ENCODE measurements at regions not wholly inside any gene's neighbourhood (a gene's known extent, or its start where the extent isn't known, plus 50 kb on each side); places are given as distances from the start of the nearest gene placed in this dataset.

DNA sequence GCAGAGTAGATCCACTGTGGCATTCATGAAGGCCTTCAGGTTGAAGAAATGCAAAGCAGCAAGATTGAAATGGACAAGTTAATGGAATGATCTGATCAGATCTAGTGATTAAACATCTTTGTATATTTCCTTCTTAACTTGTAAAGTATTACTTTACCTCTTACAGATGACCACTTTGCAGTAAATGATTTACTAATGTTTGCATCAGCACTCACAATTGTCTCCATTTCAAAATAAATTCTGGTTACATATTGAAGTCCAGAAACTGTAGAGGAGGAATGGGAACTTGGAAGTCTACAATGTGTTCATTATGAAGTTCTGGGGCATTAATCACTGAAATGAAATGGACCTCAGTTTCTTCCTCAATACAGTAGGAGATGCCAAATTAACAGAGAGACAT lies 380.8 kb downstream of the FOXO1 start:
- H3K4me3 ChIP-seq (ENCODE audit: low read length in 2 of 2): no peak overlapping the region
- H2BK5ac ChIP-seq (ENCODE audit: low read length): no peak overlapping the region
- no peak overlapping the region for H3K9ac ChIP-seq (ENCODE audit: low read depth, low read length, poor library complexity)
- H2BK12ac ChIP-seq (ENCODE audit: low read length): no peak overlapping the region
- H2AK5ac ChIP-seq (ENCODE audit: low read depth, low read length): no peak overlapping the region
- no peak overlapping the region for H3K18ac ChIP-seq (ENCODE audit: low read length)
- no peaks in the 10 kb centered on the region for H3K79me1 ChIP-seq (ENCODE audit: low read depth, low read length)
- no peak overlapping the region for H4K91ac ChIP-seq (ENCODE audit: low read depth, low read length, poor library complexity)
- DNase-seq (ENCODE audit: low spot score): no peak
- H3K9me3 ChIP-seq (replicated peaks in 1 of 2; ENCODE audit: control insufficient read depth in 2 of 2, insufficient read depth in 1 of 2, low read depth in 1 of 2, low read length in 2 of 2): no peaks in the 10 kb centered on the region
- no peaks in the 10 kb centered on the region for H3K36me3 ChIP-seq (replicated peaks in 1 of 2; ENCODE audit: control insufficient read depth in 2 of 2, insufficient read depth in 2 of 2, low read length in 2 of 2)
- no peak overlapping the region for H2BK120ac ChIP-seq (ENCODE audit: low read depth, low read length)
- no peak overlapping the region for H2BK15ac ChIP-seq (ENCODE audit: low read length)
- peaks cover 0 to 2% of the 10 kb centered on the region in 2 donors for H3K4me1 ChIP-seq (ENCODE audit: control insufficient read depth in 2 of 2, insufficient read depth in 1 of 2, low read depth in 1 of 2, low read length in 2 of 2)
- no peak overlapping the region for H3K27ac ChIP-seq (replicated peaks; ENCODE audit: low read length)
- no peaks in the 10 kb centered on the region for H3K27me3 ChIP-seq (ENCODE audit: control insufficient read depth in 3 of 3, insufficient read depth in 3 of 3, low read depth in 1 of 3, low read length in 3 of 3)
- H3K23ac ChIP-seq (ENCODE audit: low read depth, low read length, poor library complexity): no peak overlapping the region
- H2AFZ ChIP-seq (ENCODE audit: low read length): no peak overlapping the region
- H3K4me2 ChIP-seq (ENCODE audit: insufficient read depth, low read length, poor library complexity, severe bottlenecking): no peak overlapping the region
- H3K4ac ChIP-seq (ENCODE audit: low read length): no peak overlapping the region
- no peak overlapping the region for H4K8ac ChIP-seq (ENCODE audit: low read depth, low read length)
- no peak overlapping the region for H3K14ac ChIP-seq (ENCODE audit: low read length)

GRCh38 chr13:40287428-40287827 lies 379.0 kb downstream of the FOXO1 start:
- no peak overlapping the region for H3K14ac ChIP-seq (ENCODE audit: low read length)
- H4K8ac ChIP-seq (ENCODE audit: low read depth, low read length): no peak overlapping the region
- H2BK12ac ChIP-seq (ENCODE audit: low read length): no peak overlapping the region
- no peaks in the 10 kb centered on the region for H3K27me3 ChIP-seq (ENCODE audit: control insufficient read depth in 3 of 3, insufficient read depth in 3 of 3, low read depth in 1 of 3, low read length in 3 of 3)
- no peak overlapping the region for H2BK120ac ChIP-seq (ENCODE audit: low read depth, low read length)
- no peak overlapping the region for H4K91ac ChIP-seq (ENCODE audit: low read depth, low read length, poor library complexity)
- no peak overlapping the region for H3K4me2 ChIP-seq (ENCODE audit: insufficient read depth, low read length, poor library complexity, severe bottlenecking)
- no peak for DNase-seq (ENCODE audit: low spot score)
- H2BK5ac ChIP-seq (ENCODE audit: low read length): no peak overlapping the region
- no peak overlapping the region for H3K4ac ChIP-seq (ENCODE audit: low read length)
- H3K23ac ChIP-seq (ENCODE audit: low read depth, low read length, poor library complexity): no peak overlapping the region
- H3K4me3 ChIP-seq (ENCODE audit: low read length in 2 of 2): no peak overlapping the region
- H3K9me3 ChIP-seq (replicated peaks in 1 of 2; ENCODE audit: control insufficient read depth in 2 of 2, insufficient read depth in 1 of 2, low read depth in 1 of 2, low read length in 2 of 2): no peaks in the 10 kb centered on the region
- H3K9ac ChIP-seq (ENCODE audit: low read depth, low read length, poor library complexity): no peak overlapping the region
- H2BK15ac ChIP-seq (ENCODE audit: low read length): no peak overlapping the region
- H3K27ac ChIP-seq (replicated peaks; ENCODE audit: low read length): no peak overlapping the region
- peak overlapping the region; percentile 41 for H3K18ac ChIP-seq (ENCODE audit: low read length)
- no peaks in the 10 kb centered on the region for H3K79me1 ChIP-seq (ENCODE audit: low read depth, low read length)
- no CpG with 5 or more reads among the region's 4 CpGs for WGBS, 2 donors (ENCODE audit: extremely low coverage in 2 of 2, insufficient read length in 2 of 2, insufficient replicate concordance in 1 of 2)
- no peak overlapping the region for H2AFZ ChIP-seq (ENCODE audit: low read length)
- H3K4me1 ChIP-seq (ENCODE audit: control insufficient read depth in 2 of 2, insufficient read depth in 1 of 2, low read depth in 1 of 2, low read length in 2 of 2): peaks cover 0 to 2% of the 10 kb centered on the region in 2 donors
- H3K36me3 ChIP-seq (replicated peaks in 1 of 2; ENCODE audit: control insufficient read depth in 2 of 2, insufficient read depth in 2 of 2, low read length in 2 of 2): no peaks in the 10 kb centered on the region
- H2AK5ac ChIP-seq (ENCODE audit: low read depth, low read length): no peak overlapping the region

- Histone ChIP-seq H2BK120ac (ENCODE audit: low read depth, low read length) (no peak overlapping the region), H3K4me1 (ENCODE audit: control insufficient read depth in 2 of 2, insufficient read depth in 1 of 2, low read depth in 1 of 2, low read length in 2 of 2) (peaks cover 0 to 2% of the 10 kb centered on the region in 2 donors), H3K27ac (replicated peaks; ENCODE audit: low read length) (no peak overlapping the region), H4K8ac (ENCODE audit: low read depth, low read length) (no peak overlapping the region), H3K4me2 (ENCODE audit: insufficient read depth, low read length, poor library complexity, severe bottlenecking) (no peak overlapping the region), H2BK12ac (ENCODE audit: low read length) (no peak overlapping the region), H3K9me3 (replicated peaks in 1 of 2; ENCODE audit: control insufficient read depth in 2 of 2, insufficient read depth in 1 of 2, low read depth in 1 of 2, low read length in 2 of 2) (no peaks in the 10 kb centered on the region), H3K18ac (ENCODE audit: low read length) (no peak overlapping the region), H3K23ac (ENCODE audit: low read depth, low read length, poor library complexity) (no peak overlapping the region), H2AFZ (ENCODE audit: low read length) (no peak overlapping the region), H3K4ac (ENCODE audit: low read length) (no peak overlapping the region), H4K91ac (ENCODE audit: low read depth, low read length, poor library complexity) (no peak overlapping the region), H3K14ac (ENCODE audit: low read length) (no peak overlapping the region), H3K79me1 (ENCODE audit: low read depth, low read length) (no peaks in the 10 kb centered on the region), H3K4me3 (ENCODE audit: low read length in 2 of 2) (no peak overlapping the region), H3K36me3 (replicated peaks in 1 of 2; ENCODE audit: control insufficient read depth in 2 of 2, insufficient read depth in 2 of 2, low read length in 2 of 2) (no peaks in the 10 kb centered on the region), H3K9ac (ENCODE audit: low read depth, low read length, poor library complexity) (no peak overlapping the region), H2BK15ac (ENCODE audit: low read length) (no peak overlapping the region), H3K27me3 (ENCODE audit: control insufficient read depth in 3 of 3, insufficient read depth in 3 of 3, low read depth in 1 of 3, low read length in 3 of 3) (no peaks in the 10 kb centered on the region), H2AK5ac (ENCODE audit: low read depth, low read length) (no peak overlapping the region), H2BK5ac (ENCODE audit: low read length) (no peak overlapping the region)
- no peak for DNase-seq (ENCODE audit: low spot score)
- no CpG with 5 or more reads among the region's 4 CpGs for WGBS, 2 donors (ENCODE audit: extremely low coverage in 2 of 2, insufficient read length in 2 of 2, insufficient replicate concordance in 1 of 2)
Observed at GRCh38 chr13:40288259-40288658, 378.2 kb downstream of the FOXO1 start.

- H4K91ac ChIP-seq (ENCODE audit: low read depth, low read length, poor library complexity): no peak overlapping the region
- H3K36me3 ChIP-seq (replicated peaks in 1 of 2; ENCODE audit: control insufficient read depth in 2 of 2, insufficient read depth in 2 of 2, low read length in 2 of 2): no peaks in the 10 kb centered on the region
- H3K4me2 ChIP-seq (ENCODE audit: insufficient read depth, low read length, poor library complexity, severe bottlenecking): no peak overlapping the region
- no peak overlapping the region for H3K18ac ChIP-seq (ENCODE audit: low read length)
- DNase-seq (ENCODE audit: low spot score): no peak
- no peaks in the 10 kb centered on the region for H3K79me1 ChIP-seq (ENCODE audit: low read depth, low read length)
- no peak overlapping the region for H4K8ac ChIP-seq (ENCODE audit: low read depth, low read length)
- no peak overlapping the region for H2BK5ac ChIP-seq (ENCODE audit: low read length)
- H3K14ac ChIP-seq (ENCODE audit: low read length): no peak overlapping the region
- no peak overlapping the region for H2AFZ ChIP-seq (ENCODE audit: low read length)
- no peak overlapping the region for H2BK120ac ChIP-seq (ENCODE audit: low read depth, low read length)
- WGBS, 2 donors (ENCODE audit: extremely low coverage in 2 of 2, insufficient read length in 2 of 2, insufficient replicate concordance in 1 of 2): no CpG with 5 or more reads among the region's 1 CpG
- no peak overlapping the region for H2BK12ac ChIP-seq (ENCODE audit: low read length)
- no peaks in the 10 kb centered on the region for H3K27me3 ChIP-seq (ENCODE audit: control insufficient read depth in 3 of 3, insufficient read depth in 3 of 3, low read depth in 1 of 3, low read length in 3 of 3)
- H3K27ac ChIP-seq (replicated peaks; ENCODE audit: low read length): no peak overlapping the region
- H3K23ac ChIP-seq (ENCODE audit: low read depth, low read length, poor library complexity): no peak overlapping the region
- H3K9me3 ChIP-seq (replicated peaks in 1 of 2; ENCODE audit: control insufficient read depth in 2 of 2, insufficient read depth in 1 of 2, low read depth in 1 of 2, low read length in 2 of 2): peaks cover 0 to 3% of the 10 kb centered on the region in 2 donors
- H3K4me1 ChIP-seq (ENCODE audit: control insufficient read depth in 2 of 2, insufficient read depth in 1 of 2, low read depth in 1 of 2, low read length in 2 of 2): peaks cover 0 to 2% of the 10 kb centered on the region in 2 donors
- no peak overlapping the region for H2AK5ac ChIP-seq (ENCODE audit: low read depth, low read length)
- H3K4me3 ChIP-seq (ENCODE audit: low read length in 2 of 2): no peak overlapping the region
- no peak overlapping the region for H3K4ac ChIP-seq (ENCODE audit: low read length)
- no peak overlapping the region for H3K9ac ChIP-seq (ENCODE audit: low read depth, low read length, poor library complexity)
- H2BK15ac ChIP-seq (ENCODE audit: low read length): no peak overlapping the region
Observed at GRCh38 chr13:40290758-40291157, 375.7 kb downstream of the FOXO1 start.

Measured in neuronal stem cell (in vitro differentiated cells).